ENCODE measurements at regions not wholly inside any gene's neighbourhood (a gene's known extent, or its start where the extent isn't known, plus 50 kb on each side); places are given as distances from the start of the nearest gene placed in this dataset.

DNA sequence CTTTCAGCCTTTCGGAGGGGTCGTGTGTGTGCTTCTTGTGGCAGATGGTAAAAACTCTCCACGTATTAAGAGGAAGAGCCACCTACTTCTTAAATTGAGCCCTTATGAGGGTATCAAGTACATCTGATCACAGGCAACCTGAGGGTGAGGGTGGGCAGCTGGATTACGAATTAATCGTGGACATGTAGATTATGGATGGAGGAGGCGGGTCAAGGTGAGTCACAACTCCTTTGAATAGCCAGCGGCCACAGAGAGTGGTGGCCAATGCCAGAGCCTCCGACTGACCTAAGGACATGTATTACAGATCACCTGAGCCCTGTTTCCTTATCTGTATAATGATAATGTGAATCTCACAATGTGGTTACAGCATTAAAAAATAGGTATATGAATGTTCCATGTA lies 1083.9 kb downstream of the SORCS3 start:
- H3K79me2 ChIP-seq (ENCODE audit: control insufficient read depth, low read length): no peaks in the 10 kb centered on the region
- no peaks in the 10 kb centered on the region for H3K4me1 ChIP-seq (ENCODE audit: control insufficient read depth, low read length)
- no peak overlapping the region for H3K4me3 ChIP-seq (ENCODE audit: low read length)
- no peaks in the 10 kb centered on the region for H3F3A ChIP-seq (ENCODE audit: control insufficient read depth, insufficient read depth)
- H3K4me2 ChIP-seq (ENCODE audit: low read length): no peak overlapping the region
- no peaks in the 10 kb centered on the region for H3K27me3 ChIP-seq (ENCODE audit: control insufficient read depth, low read length)
- no peaks in the 10 kb centered on the region for H4K20me1 ChIP-seq (ENCODE audit: control insufficient read depth, insufficient read depth, low read depth, low read length)
- no peaks in the 10 kb centered on the region for H3K36me3 ChIP-seq (ENCODE audit: control insufficient read depth, low read length)
- TF ChIP-seq, protein P1, sequence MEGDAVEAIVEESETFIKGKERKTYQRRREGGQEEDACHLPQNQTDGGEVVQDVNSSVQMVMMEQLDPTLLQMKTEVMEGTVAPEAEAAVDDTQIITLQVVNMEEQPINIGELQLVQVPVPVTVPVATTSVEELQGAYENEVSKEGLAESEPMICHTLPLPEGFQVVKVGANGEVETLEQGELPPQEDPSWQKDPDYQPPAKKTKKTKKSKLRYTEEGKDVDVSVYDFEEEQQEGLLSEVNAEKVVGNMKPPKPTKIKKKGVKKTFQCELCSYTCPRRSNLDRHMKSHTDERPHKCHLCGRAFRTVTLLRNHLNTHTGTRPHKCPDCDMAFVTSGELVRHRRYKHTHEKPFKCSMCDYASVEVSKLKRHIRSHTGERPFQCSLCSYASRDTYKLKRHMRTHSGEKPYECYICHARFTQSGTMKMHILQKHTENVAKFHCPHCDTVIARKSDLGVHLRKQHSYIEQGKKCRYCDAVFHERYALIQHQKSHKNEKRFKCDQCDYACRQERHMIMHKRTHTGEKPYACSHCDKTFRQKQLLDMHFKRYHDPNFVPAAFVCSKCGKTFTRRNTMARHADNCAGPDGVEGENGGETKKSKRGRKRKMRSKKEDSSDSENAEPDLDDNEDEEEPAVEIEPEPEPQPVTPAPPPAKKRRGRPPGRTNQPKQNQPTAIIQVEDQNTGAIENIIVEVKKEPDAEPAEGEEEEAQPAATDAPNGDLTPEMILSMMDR (IDR thresholded peaks at IDR 0.05; ENCODE audit: low read depth, low read length, poor library complexity, severe bottlenecking): no peak
- TF ChIP-seq EZH2phosphoT487 (IDR thresholded peaks at IDR 0.05; ENCODE audit: borderline replicate concordance, low read length): no peak
- no peak overlapping the region for H3K27ac ChIP-seq (ENCODE audit: low read depth, low read length)
- no peaks in the 10 kb centered on the region for H3K9me2 ChIP-seq (replicated peaks; ENCODE audit: control insufficient read depth, low read length)
- no peaks in the 10 kb centered on the region for H3K9me3 ChIP-seq (ENCODE audit: control insufficient read depth, insufficient read depth, low read length)

DNA sequence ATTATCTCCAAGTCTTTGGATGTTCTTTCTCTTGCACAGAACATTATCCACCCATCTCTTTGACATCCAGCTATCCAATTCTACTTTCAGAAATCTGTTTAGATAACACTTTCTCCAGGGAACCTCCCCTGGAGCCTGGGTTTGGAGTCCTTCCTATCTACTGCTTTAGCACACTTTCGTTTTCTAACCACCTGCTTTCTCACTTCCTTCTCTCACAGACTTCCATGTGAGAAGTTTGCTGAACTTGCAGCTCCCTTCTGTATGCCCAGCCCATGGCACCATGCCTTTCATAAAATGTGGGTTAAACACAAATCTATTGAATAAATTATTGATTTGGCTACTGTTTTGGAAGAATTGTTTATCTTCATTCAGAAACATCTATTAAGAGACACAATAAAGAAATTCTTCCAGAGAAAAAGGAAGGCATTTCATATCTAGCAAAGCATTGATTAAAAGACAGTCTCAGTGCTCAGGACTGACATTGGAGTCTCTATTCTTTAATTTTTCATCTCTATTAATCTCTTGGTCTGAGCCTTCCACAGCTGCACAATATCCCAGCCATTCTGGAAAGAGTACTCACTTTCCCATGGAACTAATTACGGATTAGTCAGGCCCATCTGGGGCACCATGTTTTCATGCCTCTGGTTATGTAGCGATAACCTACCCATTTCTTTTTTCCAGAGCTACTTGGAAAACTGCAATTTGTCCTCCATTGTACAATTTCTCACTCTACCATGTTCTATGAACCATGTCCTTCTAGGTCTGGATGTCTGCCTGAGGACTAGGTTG lies 1077.3 kb downstream of the SORCS3 start:
- no peak overlapping the region for H3K27ac ChIP-seq (ENCODE audit: low read depth, low read length)
- no peaks in the 10 kb centered on the region for H3K9me2 ChIP-seq (replicated peaks; ENCODE audit: control insufficient read depth, low read length)
- H3K4me1 ChIP-seq (ENCODE audit: control insufficient read depth, low read length): no peaks in the 10 kb centered on the region
- H3K4me2 ChIP-seq (ENCODE audit: low read length): no peak overlapping the region
- no peaks in the 10 kb centered on the region for H3K79me2 ChIP-seq (ENCODE audit: control insufficient read depth, low read length)
- H3K4me3 ChIP-seq (ENCODE audit: low read length): no peak overlapping the region
- no peaks in the 10 kb centered on the region for H3F3A ChIP-seq (ENCODE audit: control insufficient read depth, insufficient read depth)
- H3K27me3 ChIP-seq (ENCODE audit: control insufficient read depth, low read length): no peaks in the 10 kb centered on the region
- H3K9me3 ChIP-seq (ENCODE audit: control insufficient read depth, insufficient read depth, low read length): no peaks in the 10 kb centered on the region
- H3K36me3 ChIP-seq (ENCODE audit: control insufficient read depth, low read length): no peaks in the 10 kb centered on the region
- no peaks in the 10 kb centered on the region for H4K20me1 ChIP-seq (ENCODE audit: control insufficient read depth, insufficient read depth, low read depth, low read length)
- no peak for TF ChIP-seq EZH2phosphoT487 (IDR thresholded peaks at IDR 0.05; ENCODE audit: borderline replicate concordance, low read length)

DNA sequence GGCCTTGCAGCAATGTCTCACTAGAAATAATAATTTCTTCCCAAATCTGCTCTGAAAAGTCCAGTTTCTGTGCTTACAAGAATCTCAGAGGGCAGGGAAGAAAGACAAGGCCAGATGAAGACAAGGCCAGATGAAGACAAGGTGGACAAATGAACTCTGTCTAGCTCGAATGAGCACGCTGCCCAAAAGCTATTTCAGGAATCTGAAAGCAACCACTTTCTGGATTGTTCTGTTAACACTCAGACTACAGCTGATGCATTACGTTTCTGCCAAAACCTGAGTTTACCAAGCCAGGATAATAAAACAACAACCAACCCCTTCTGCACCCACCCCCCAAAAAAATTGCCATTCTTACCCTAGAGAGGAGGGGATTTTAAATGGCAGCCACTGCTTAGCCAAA lies 1073.6 kb downstream of the SORCS3 start:
- TF ChIP-seq, protein P1 (IDR thresholded peaks at IDR 0.05; ENCODE audit: low read depth, low read length, poor library complexity, severe bottlenecking): no peak
- TF ChIP-seq EZH2phosphoT487 (IDR thresholded peaks at IDR 0.05; ENCODE audit: borderline replicate concordance, low read length): no peak
- no peak overlapping the region for H3K27ac ChIP-seq (ENCODE audit: low read depth, low read length)

DNA sequence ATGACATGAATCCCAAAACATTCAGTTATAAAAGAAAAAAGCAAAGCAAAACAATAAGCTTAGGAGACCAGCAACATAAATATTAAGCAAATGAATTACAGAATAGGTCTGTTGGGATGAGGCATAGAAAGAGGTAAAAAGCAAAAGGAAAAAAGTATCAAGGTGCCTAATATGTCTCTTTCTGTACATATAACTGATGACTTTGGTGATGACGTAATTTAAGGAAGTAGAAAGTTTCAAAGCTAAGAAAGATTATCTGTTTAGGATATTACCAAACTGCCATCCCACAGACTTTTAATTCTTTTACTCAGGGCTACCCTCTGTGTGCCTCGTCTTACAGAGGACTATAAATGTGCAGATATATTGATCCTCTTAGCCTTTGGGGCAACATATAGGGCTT lies 1066.5 kb downstream of the SORCS3 start:
- H3K4me2 ChIP-seq (ENCODE audit: low read length): no peak overlapping the region
- no peaks in the 10 kb centered on the region for H3K9me2 ChIP-seq (replicated peaks; ENCODE audit: control insufficient read depth, low read length)
- no peaks in the 10 kb centered on the region for H3F3A ChIP-seq (ENCODE audit: control insufficient read depth, insufficient read depth)
- H3K27ac ChIP-seq (ENCODE audit: low read depth, low read length): no peak overlapping the region
- no peaks in the 10 kb centered on the region for H3K27me3 ChIP-seq (ENCODE audit: control insufficient read depth, low read length)
- no peaks in the 10 kb centered on the region for H3K9me3 ChIP-seq (ENCODE audit: control insufficient read depth, insufficient read depth, low read length)
- no peaks in the 10 kb centered on the region for H4K20me1 ChIP-seq (ENCODE audit: control insufficient read depth, insufficient read depth, low read depth, low read length)
- no peaks in the 10 kb centered on the region for H3K36me3 ChIP-seq (ENCODE audit: control insufficient read depth, low read length)
- no peak overlapping the region for H3K4me3 ChIP-seq (ENCODE audit: low read length)
- H3K79me2 ChIP-seq (ENCODE audit: control insufficient read depth, low read length): no peaks in the 10 kb centered on the region
- TF ChIP-seq, protein P1 (IDR thresholded peaks at IDR 0.05; ENCODE audit: low read depth, low read length, poor library complexity, severe bottlenecking): no peak
- no peak for TF ChIP-seq EZH2phosphoT487 (IDR thresholded peaks at IDR 0.05; ENCODE audit: borderline replicate concordance, low read length)
- no peaks in the 10 kb centered on the region for H3K4me1 ChIP-seq (ENCODE audit: control insufficient read depth, low read length)

More for the DNA sequence above, 1073.6 kb downstream of the SORCS3 start:
- Histone ChIP-seq H3F3A (ENCODE audit: control insufficient read depth, insufficient read depth) (no peaks in the 10 kb centered on the region), H3K36me3 (ENCODE audit: control insufficient read depth, low read length) (no peaks in the 10 kb centered on the region), H3K4me3 (ENCODE audit: low read length) (no peak overlapping the region), H3K79me2 (ENCODE audit: control insufficient read depth, low read length) (no peaks in the 10 kb centered on the region), H3K9me3 (ENCODE audit: control insufficient read depth, insufficient read depth, low read length) (no peaks in the 10 kb centered on the region), H3K4me2 (ENCODE audit: low read length) (no peak overlapping the region), H3K27me3 (ENCODE audit: control insufficient read depth, low read length) (no peaks in the 10 kb centered on the region), H3K4me1 (ENCODE audit: control insufficient read depth, low read length) (no peaks in the 10 kb centered on the region), H4K20me1 (ENCODE audit: control insufficient read depth, insufficient read depth, low read depth, low read length) (no peaks in the 10 kb centered on the region), H3K9me2 (replicated peaks; ENCODE audit: control insufficient read depth, low read length) (no peaks in the 10 kb centered on the region)
